ENCODE measurements at regions not wholly inside any gene's neighbourhood (a gene's known extent, or its start where the extent isn't known, plus 50 kb on each side); places are given as distances from the start of the nearest gene placed in this dataset.

DNA sequence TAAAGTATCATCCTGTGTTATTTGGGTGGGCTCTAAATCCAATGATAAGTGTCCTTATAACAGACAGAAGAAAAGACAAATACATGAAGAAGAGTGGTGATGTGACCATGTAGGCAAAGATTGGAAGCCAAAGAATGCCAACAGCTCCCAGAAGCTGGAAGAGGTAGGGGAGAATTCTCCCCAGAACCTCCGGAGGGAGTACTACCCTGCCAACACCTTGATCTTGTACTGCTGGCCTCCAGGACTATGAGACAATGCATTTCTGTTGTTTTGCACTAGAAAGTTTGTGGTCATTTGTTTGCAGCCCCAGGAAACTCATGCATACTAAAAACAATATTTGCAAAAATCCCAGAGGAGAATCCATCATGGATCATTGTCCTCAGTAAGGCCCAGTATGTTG is 115.0 kb upstream of the ARHGAP20 start:
- H3K27ac ChIP-seq = no peak overlapping the region
- DNase-seq (ENCODE audit: low spot score) = no peak
- TF ChIP-seq, protein P1, sequence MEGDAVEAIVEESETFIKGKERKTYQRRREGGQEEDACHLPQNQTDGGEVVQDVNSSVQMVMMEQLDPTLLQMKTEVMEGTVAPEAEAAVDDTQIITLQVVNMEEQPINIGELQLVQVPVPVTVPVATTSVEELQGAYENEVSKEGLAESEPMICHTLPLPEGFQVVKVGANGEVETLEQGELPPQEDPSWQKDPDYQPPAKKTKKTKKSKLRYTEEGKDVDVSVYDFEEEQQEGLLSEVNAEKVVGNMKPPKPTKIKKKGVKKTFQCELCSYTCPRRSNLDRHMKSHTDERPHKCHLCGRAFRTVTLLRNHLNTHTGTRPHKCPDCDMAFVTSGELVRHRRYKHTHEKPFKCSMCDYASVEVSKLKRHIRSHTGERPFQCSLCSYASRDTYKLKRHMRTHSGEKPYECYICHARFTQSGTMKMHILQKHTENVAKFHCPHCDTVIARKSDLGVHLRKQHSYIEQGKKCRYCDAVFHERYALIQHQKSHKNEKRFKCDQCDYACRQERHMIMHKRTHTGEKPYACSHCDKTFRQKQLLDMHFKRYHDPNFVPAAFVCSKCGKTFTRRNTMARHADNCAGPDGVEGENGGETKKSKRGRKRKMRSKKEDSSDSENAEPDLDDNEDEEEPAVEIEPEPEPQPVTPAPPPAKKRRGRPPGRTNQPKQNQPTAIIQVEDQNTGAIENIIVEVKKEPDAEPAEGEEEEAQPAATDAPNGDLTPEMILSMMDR (IDR thresholded peaks at IDR 0.05) = no peak
- H3K36me3 ChIP-seq = no peaks in the 10 kb centered on the region
- no peak overlapping the region for H3K4me3 ChIP-seq
- no peaks in the 10 kb centered on the region for H3K4me1 ChIP-seq
- no peaks in the 10 kb centered on the region for H3K27me3 ChIP-seq
- no peaks in the 10 kb centered on the region for H3K9me3 ChIP-seq

DNA sequence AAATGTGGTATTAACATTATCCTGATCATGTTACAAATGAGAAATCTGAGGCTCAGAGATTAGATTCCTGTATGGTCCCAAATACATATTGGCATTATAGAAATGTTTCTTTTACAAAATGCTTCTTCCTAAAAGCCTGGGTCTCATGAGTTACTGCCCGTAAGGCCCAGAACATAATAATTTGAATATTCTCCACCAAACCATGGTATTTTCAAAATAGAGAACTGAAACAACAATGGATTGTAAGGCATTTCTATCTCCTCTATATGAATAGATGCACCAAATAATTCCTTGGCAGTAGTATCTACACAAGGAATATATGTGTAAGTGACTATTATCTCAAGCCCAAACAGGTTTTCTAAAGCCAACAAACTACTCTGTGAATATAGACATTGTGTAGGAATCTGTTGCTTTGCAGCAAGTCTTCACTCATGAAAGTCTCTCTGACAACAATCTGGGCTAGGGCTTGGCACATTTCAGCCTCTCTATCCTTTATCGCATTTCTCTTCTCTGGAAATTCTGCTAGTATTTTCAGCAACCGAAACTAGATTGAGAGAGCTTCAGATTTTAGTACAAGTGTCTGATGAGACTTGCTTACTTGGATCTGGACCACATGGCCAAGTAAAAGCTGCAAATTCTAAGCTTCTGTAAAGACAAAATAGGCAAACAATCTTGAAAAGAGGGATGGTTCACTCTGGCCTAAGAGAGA is 112.8 kb upstream of the ARHGAP20 start:
- no peaks in the 10 kb centered on the region for H3K36me3 ChIP-seq
- H3K27me3 ChIP-seq = no peaks in the 10 kb centered on the region
- H3K27ac ChIP-seq = no peak overlapping the region
- H3K4me1 ChIP-seq = no peaks in the 10 kb centered on the region
- DNase-seq (ENCODE audit: low spot score) = no peak
- H3K4me3 ChIP-seq = no peak overlapping the region
- no peaks in the 10 kb centered on the region for H3K9me3 ChIP-seq
- TF ChIP-seq, protein P1 (IDR thresholded peaks at IDR 0.05) = no peak

DNA sequence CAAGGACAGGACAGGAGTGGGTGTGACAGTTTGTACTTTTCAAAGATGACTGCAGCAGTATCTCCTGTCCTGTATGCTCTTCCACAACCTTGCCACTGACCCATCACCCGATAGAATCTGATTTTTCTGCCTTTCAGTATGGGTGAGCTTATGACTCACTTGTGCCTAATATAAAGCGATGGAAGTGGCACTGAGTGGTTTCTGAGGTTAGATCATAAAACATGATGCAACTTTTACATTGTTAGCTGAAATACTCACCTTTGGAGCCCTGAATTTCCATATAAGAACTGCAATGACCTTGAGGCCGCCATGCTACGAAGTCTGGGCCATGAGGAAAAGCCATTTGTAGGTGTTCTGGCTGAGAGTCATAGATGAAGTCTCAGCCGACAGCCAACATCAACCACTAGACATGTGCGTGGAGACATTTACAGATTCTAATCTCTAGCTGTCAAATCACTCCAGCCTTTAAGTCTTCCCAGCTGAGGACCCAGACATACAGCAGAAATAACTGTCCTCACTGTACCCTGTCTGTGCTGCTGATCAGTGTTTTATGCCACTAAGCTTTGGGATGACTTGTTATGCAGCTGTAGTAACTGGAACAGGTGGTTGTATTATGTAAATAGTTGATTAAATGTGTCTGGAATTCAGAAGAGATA is 105.9 kb upstream of the ARHGAP20 start:
- Histone ChIP-seq H3K36me3 (no peaks in the 10 kb centered on the region), H3K27me3 (no peaks in the 10 kb centered on the region), H3K4me1 (no peaks in the 10 kb centered on the region), H3K4me3 (no peak overlapping the region), H3K27ac (no peak overlapping the region), H3K9me3 (peaks cover 0 to 18% of the 10 kb centered on the region in 2 donors)
- no peak for DNase-seq (ENCODE audit: low spot score)
- TF ChIP-seq, protein P1 (IDR thresholded peaks at IDR 0.05) = no peak

DNA sequence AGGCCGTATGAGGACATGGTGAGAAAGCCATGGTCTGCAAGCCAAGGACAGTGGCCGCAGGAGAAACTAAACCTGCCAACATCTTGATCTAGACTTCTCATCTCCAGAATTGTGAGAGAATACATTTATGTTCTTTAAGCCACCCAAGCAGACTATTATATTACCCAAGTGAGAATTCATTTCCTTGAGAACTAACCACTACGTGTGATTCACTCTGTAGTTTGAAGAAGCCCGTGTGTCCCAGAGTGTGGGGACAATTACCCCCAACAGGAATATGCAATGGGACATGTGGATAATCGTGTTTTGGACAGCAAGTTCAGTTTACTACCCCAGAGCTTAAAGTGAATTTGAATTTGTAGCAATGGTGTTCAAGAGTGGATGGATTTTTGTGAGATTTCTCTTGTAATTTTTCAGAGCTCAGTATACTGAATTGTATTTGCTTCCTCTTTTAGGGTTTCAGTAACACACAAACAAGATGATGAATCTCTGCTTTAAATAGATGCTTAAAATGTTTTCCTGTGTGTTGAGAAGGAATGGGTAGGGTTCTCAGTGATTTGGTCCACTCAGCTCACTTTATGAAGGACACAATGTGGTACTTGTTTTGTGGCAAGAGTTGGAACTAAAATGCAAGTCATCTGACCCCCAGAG is 100.0 kb upstream of the ARHGAP20 start:
- TF ChIP-seq, protein P1 (IDR thresholded peaks at IDR 0.05) = no peak
- Histone ChIP-seq H3K27me3 (no peaks in the 10 kb centered on the region), H3K27ac (no peak overlapping the region), H3K36me3 (no peaks in the 10 kb centered on the region), H3K4me1 (no peaks in the 10 kb centered on the region), H3K9me3 (peaks cover 0 to 18% of the 10 kb centered on the region in 2 donors), H3K4me3 (no peak overlapping the region)
- no peak for DNase-seq (ENCODE audit: low spot score)

DNA sequence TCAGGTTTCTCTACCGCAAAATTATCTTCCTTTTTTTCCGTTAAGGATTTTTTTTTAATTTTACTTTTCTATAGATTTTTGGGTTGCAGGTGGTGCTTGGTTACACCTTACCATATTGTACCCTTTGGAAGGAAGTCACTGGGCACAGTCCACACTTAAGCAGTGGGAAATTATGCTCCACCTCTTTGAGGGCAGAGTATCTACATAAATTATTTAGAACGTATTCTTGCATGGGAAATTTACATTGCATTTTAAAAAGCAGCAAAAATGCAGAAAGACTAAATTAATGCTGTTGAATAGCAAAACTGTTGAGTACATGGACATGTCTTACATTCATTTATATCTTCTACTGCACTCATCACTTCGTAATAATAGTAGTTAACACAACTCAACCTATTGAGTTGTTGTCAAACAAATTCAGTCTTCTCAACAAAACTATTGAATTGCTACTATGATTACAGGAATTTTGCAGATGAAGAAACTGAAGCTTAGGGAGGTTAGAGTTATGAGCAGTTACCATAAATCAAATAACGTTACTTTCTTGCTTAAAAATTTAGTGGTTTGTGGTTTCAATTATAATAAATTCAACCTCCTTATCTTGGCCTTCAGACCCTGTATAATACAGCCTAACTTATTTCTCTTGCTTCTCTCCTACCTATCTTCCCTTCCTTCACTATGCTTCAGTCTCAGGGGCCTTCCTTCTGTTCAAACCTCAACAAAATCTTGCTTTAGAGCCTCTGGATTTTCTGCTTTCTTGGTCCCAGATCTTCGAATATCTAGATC is 97.4 kb upstream of the ARHGAP20 start:
- no peak for DNase-seq (ENCODE audit: low spot score)

More for the DNA sequence above, 97.4 kb upstream of the ARHGAP20 start:
- no peak overlapping the region for H3K27ac ChIP-seq
- no peaks in the 10 kb centered on the region for H3K4me1 ChIP-seq
- TF ChIP-seq, protein P1 (IDR thresholded peaks at IDR 0.05) = no peak
- peaks cover 0 to 10% of the 10 kb centered on the region in 2 donors for H3K9me3 ChIP-seq
- no peaks in the 10 kb centered on the region for H3K27me3 ChIP-seq
- H3K4me3 ChIP-seq = no peak overlapping the region
- no peaks in the 10 kb centered on the region for H3K36me3 ChIP-seq

All from right atrium auricular region (tissue), 2 donors.